ENCODE measurements at regions not wholly inside any gene's neighbourhood (a gene's known extent, or its start where the extent isn't known, plus 50 kb on each side); places are given as distances from the start of the nearest gene placed in this dataset.
A peak's percentile ranks its signal among the peaks of the same experiment; 100 is the strongest.

- DNase-seq = no peak
These were observed 673.6 kb upstream of the USP24 start for GRCh38 chr1:55888685-55889317.

GRCh38 chr1:55886856-55887712, 671.9 kb upstream of the USP24 start:
- no peak for DNase-seq

- no peak for DNase-seq
These were observed 670.5 kb upstream of the USP24 start for GRCh38 chr1:55885619-55886018.

- DNase-seq = no peak
These were observed 667.8 kb upstream of the USP24 start for GRCh38 chr1:55882931-55883330.

GRCh38 chr1:55879346-55879745, 664.2 kb upstream of the USP24 start:
- DNase-seq = no peak

GRCh38 chr1:55877437-55878232, 662.5 kb upstream of the USP24 start:
- no peak for DNase-seq

GRCh38 chr1:55876276-55877060, 661.3 kb upstream of the USP24 start:
- no peak for DNase-seq

- DNase-seq = no peak
These were observed 654.9 kb upstream of the USP24 start for GRCh38 chr1:55870106-55870505.

GRCh38 chr1:55869065-55869464, 653.9 kb upstream of the USP24 start:
- DNase-seq = no peak

GRCh38 chr1:55868026-55868425, 652.9 kb upstream of the USP24 start:
- DNase-seq = no peak

GRCh38 chr1:55867304-55867843, 652.2 kb upstream of the USP24 start:
- no peak for DNase-seq

GRCh38 chr1:55865778-55866177, 650.6 kb upstream of the USP24 start:
- DNase-seq = peak; percentile 56

- DNase-seq = no peak
These were observed 649.1 kb upstream of the USP24 start for GRCh38 chr1:55864251-55864650.

GRCh38 chr1:55861676-55862340, 646.6 kb upstream of the USP24 start:
- no peak for DNase-seq

GRCh38 chr1:55860798-55861519, 645.8 kb upstream of the USP24 start:
- DNase-seq = no peak

- no peak for DNase-seq
These were observed 645.2 kb upstream of the USP24 start for GRCh38 chr1:55860326-55860725.

GRCh38 chr1:55854911-55855310, 639.7 kb upstream of the USP24 start:
- no peak for DNase-seq

GRCh38 chr1:55848906-55849305, 633.7 kb upstream of the USP24 start:
- DNase-seq = peak; percentile 62

- no peak for DNase-seq
These were observed 630.9 kb upstream of the USP24 start for GRCh38 chr1:55846051-55846450.

- no peak for DNase-seq
These were observed 629.2 kb upstream of the USP24 start for GRCh38 chr1:55844322-55844721.

GRCh38 chr1:55839626-55840025, 624.5 kb upstream of the USP24 start:
- DNase-seq = no peak
